Transverse colon (tissue), 4 donors: ENCODE measurements at regions not wholly inside any gene's neighbourhood (a gene's known extent, or its start where the extent isn't known, plus 50 kb on each side); places are given as distances from the start of the nearest gene placed in this dataset.

Experiments used
- CTCF ChIP-seq, 5 experiments: fragments of 200-600 bp in 3 of 5; fragments of 450-650 bp in 2 of 5; sonication (generic) in 3 of 5; IDR thresholded peaks; 1 replicate in 2 of 5; 2 replicates in 3 of 5; pipeline ENCODE4 v1.5.1; 2016 to 2017; ENCODE audit warnings: antibody characterized with exemption in 5 of 5, inconsistent platforms in 3 of 5, mild to moderate bottlenecking in 2 of 5, moderate library complexity in 1 of 5
- POLR2AphosphoS5 ChIP-seq, 3 donors: sonication (generic); formaldehyde crosslinking; IDR thresholded peaks; one replicate each; pipeline ENCODE4 v1.6.1; 2016; ENCODE audit warnings: antibody characterized with exemption in 3 of 3

DNA sequence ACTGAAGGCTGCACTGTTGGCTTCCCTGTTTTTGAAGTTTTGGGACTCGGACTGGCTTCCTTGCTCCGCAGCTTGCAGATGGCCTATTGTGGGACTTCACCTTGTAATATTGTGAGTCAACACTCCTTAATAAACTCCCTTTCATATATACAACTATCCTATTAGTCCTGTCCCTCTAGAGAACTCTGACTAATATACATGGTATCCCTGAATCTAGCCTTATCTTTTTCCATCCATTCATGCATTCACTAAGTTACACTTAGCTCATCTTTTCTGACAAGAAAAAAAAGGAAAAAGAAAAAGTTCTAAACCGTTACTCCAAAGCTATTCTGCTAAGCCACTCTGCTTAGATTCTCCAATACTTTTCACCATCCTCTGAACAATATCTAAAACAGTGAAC, 1260.2 kb upstream of the PCDH7 start:
- TF ChIP-seq CTCF (IDR thresholded peaks at IDR 0.05) (no peak), POLR2AphosphoS5 (IDR thresholded peaks at IDR 0.05) (no peak)
